Vagina (tissue), 2 donors: ENCODE measurements at regions not wholly inside any gene's neighbourhood (a gene's known extent, or its start where the extent isn't known, plus 50 kb on each side); places are given as distances from the start of the nearest gene placed in this dataset.

Experiments used
- POLR2A ChIP-seq, 2 donors: fragments of 450-650 bp; IDR thresholded peaks; one replicate each; pipeline ENCODE4 v1.6.1; 2017; ENCODE audit warnings: antibody characterized with exemption in 2 of 2, mild to moderate bottlenecking in 2 of 2, moderate library complexity in 2 of 2
- POLR2AphosphoS5 ChIP-seq, 2 donors: sonication (generic); formaldehyde crosslinking; IDR thresholded peaks; one replicate each; pipeline ENCODE4 v1.9.0; 2017; ENCODE audit warnings: antibody characterized with exemption in 2 of 2, mild to moderate bottlenecking in 2 of 2, low read depth in 1 of 2; ENCODE audit not compliant: insufficient read depth in 1 of 2
- TF ChIP-seq, protein P1 (sequence below), 3 experiments: fragments of 450-650 bp in 2 of 3; fragments of 200-600 bp in 1 of 3; sonication (generic) in 1 of 3; IDR thresholded peaks; one replicate each; pipeline ENCODE4 v1.5.1; 2017 to 2019; ENCODE audit warnings: antibody characterized with exemption in 3 of 3, mild to moderate bottlenecking in 2 of 3, moderate library complexity in 2 of 3

DNA sequence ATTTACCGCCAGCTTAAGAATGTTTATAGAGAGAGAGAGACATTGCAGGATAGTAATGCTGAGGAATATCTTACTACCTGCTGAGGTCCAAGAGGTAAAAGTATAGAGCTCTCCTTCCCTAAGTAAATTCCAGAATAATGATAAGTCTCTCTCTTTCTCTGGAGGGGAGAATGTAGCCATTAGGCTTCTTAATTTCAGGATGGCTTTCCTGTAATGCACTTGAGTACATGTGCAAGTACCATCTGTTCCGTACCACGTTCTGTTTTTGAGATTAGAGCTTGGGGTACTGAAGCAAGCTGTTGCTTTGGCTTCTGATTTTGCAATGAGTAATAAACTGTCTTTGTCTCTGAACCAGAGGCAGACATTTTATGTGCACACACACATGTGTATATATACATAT, 1314.0 kb downstream of the JRKL start:
- TF ChIP-seq, protein P1, sequence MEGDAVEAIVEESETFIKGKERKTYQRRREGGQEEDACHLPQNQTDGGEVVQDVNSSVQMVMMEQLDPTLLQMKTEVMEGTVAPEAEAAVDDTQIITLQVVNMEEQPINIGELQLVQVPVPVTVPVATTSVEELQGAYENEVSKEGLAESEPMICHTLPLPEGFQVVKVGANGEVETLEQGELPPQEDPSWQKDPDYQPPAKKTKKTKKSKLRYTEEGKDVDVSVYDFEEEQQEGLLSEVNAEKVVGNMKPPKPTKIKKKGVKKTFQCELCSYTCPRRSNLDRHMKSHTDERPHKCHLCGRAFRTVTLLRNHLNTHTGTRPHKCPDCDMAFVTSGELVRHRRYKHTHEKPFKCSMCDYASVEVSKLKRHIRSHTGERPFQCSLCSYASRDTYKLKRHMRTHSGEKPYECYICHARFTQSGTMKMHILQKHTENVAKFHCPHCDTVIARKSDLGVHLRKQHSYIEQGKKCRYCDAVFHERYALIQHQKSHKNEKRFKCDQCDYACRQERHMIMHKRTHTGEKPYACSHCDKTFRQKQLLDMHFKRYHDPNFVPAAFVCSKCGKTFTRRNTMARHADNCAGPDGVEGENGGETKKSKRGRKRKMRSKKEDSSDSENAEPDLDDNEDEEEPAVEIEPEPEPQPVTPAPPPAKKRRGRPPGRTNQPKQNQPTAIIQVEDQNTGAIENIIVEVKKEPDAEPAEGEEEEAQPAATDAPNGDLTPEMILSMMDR (IDR thresholded peaks at IDR 0.05) = no peak
- TF ChIP-seq POLR2A (IDR thresholded peaks at IDR 0.05) = no peak
- TF ChIP-seq POLR2AphosphoS5 (IDR thresholded peaks at IDR 0.05; ENCODE audit: insufficient read depth in 1 of 2, low read depth in 1 of 2) = no peak
